Stimulated activated CD4-positive, alpha-beta T cell treated with anti-CD3 and anti-CD28 coated beads, Interleukin-15, amount 100 ng/mL, for 24 hours (primary cell): ENCODE measurements at regions not wholly inside any gene's neighbourhood (a gene's known extent, or its start where the extent isn't known, plus 50 kb on each side); places are given as distances from the start of the nearest gene placed in this dataset.
"Not testable (repeated sequence)": the region's sequence is repeated elsewhere in the genome, so short reads cannot be mapped to it uniquely, and the experiment has no call there.

Experiments
- DNase-seq: peaks from one replicate; pipeline ENCODE4 v3.0.0-alpha.2; 2020

DNA sequence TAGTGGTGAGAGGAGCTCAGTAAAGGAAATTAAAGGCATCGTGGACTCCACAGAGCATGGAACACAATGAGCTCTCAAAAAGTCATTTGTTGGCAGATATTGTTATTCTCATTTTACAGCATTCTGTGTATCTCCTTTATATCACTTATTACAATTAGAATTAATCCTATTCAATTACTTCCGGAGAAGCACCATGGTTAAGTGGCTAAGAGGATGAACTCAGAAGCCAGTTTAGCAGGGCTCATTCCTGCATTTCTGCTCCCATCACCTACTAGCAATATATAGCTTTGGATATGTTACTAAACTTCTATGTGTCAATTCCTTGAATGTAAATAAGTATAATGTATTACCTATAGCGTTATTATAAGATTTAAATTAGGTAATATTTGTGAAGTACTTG is 683.3 kb downstream of the IRS1 start:
- DNase-seq, result no peak

DNA sequence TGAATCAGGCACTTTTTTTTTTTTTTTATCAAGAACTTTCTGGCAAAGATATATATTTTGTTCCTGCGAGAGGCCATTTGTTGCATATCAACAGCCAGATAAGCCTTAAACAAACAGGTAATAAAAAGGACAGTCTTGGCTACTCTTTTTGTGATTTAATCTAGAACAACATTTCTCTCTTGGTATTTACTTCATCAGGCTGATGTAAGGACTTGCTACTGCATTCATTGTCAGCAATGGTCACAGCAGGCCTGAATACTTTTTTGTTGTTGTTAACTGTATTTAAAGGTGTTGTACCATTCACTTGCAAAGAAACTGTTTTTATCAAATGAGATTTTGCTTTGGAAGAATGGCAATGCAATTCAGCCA is 683.8 kb downstream of the IRS1 start:
- DNase-seq, result no peak

DNA sequence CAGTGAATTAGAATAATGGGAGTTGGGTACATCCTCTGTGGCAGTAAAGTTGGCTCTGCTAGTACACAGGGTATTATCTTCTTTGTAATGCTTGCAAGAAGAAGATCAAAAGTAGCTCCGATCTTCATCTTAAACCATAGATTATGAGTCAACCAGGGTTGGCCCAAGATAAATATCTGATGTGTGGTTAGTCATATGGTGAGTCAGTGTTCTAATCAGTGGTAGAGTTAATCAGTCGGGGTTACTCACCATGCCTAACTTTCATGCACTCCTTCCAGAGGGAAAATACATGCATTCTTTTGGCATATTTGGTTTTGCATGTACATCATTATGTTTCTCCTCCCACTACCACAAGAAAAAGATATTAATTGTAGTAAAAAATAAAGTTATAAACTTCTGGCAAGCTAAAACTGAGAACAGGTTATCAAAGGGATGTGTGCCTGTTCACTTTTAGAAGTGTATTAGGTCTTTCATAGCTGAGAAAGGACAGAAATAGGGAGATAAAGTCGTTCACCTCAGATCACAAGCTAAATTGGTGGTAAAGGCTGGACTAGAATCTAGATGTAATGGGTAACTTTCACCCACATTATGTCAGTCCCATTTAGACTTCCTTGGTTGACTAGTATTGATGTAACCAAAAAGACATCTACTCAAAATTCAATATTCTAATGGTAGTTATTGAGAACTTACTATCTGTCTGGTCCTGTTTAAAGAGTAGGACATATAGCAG is 684.4 kb downstream of the IRS1 start:
- DNase-seq, result no peak

DNA sequence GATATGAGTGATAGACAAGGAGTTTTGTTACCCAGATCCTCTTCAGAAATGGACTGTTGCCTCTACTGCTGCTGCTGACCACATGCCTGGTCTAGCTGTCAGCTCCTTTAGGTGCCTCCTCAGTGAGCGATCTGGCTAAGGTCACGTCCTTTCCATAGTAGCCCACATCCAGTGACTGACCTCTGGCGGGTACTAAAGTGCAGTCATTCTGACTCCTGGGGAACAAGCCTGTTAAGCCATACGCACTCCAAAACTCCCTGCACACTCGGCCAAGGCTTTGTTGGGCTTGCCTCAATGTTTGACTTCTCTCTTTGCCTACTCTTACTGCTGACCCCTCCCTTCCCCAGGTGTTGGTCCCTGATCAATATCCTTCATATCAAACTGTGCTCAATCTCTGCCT is 685.2 kb downstream of the IRS1 start:
- DNase-seq, result no peak

DNA sequence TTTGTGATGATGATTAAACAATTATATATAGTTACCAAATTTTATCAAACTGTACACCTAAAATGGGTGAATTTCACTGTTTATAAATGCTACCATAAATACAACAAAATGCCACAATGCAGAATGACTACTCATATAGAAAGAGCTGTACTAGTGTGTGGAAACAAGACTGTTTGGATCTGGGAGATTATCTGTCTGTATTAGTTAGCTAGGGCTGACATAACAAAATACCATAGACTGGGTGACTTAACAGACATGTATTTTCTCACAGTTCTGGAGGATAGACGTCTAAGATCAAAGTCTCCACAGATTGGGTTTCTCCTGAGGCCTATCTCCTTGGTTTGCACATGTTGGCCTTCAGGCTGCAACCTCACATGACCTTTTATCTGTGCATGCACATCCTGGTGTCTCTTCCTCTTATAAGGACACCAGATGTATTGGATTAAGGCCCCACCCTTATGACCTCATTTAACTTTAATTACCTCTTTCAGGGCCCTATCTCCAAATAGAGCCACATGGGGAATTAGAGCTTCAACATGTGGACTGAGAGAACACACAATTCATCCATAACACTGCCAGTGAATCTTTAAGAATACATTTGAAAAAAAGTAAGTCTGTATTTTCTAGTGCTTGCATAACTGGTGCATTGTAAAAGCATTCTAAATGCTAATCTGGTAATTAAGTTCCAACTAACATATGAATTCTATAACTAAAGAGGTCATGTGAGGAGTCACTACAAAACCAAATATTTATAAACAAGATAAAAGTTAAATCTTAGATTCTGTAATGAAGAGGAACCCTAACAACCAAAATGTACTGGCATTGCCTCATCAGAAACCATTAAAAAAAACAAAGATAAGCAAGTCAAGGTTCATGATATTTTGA is 699.6 kb downstream of the NYAP2 start:
- no peak for DNase-seq

DNA sequence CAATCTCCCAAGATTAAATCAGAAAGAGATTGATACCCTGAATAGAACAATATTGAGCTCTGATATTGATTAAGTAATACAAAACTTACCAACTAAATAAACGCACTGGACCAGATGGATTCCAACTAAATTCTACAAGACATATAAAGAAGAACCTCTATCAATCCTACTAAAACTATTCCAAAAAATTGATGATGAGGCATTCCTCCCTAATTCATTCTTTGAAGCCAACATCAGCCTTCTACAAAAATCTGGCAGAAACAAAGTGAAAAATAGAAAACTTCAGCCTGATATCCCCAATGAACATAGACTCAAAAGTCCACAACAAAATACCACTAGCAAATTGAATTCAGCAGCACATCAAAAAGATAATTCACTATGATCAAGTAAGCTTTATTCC is 695.5 kb downstream of the NYAP2 start:
- DNase-seq, result no peak

GRCh38 chr2:226093364-226093763 is 693.9 kb downstream of the NYAP2 start:
- DNase-seq, result no peak

DNA sequence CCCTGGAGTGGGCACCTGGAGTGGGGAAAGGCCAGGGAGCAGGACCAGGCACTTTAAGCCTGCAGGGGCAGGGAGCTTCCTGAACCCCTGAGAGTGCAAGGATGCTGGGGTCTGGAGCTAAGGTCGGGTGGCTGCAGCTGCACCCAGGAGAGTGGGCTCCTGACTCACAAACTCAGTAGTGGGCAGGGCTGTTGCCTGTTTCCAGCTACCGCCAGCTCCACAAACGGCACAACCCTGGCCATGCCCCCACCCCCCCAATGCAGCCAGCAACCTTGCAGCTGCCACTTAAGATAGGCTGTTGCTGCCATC is 688.8 kb downstream of the NYAP2 start:
- DNase-seq, result no peak

DNA sequence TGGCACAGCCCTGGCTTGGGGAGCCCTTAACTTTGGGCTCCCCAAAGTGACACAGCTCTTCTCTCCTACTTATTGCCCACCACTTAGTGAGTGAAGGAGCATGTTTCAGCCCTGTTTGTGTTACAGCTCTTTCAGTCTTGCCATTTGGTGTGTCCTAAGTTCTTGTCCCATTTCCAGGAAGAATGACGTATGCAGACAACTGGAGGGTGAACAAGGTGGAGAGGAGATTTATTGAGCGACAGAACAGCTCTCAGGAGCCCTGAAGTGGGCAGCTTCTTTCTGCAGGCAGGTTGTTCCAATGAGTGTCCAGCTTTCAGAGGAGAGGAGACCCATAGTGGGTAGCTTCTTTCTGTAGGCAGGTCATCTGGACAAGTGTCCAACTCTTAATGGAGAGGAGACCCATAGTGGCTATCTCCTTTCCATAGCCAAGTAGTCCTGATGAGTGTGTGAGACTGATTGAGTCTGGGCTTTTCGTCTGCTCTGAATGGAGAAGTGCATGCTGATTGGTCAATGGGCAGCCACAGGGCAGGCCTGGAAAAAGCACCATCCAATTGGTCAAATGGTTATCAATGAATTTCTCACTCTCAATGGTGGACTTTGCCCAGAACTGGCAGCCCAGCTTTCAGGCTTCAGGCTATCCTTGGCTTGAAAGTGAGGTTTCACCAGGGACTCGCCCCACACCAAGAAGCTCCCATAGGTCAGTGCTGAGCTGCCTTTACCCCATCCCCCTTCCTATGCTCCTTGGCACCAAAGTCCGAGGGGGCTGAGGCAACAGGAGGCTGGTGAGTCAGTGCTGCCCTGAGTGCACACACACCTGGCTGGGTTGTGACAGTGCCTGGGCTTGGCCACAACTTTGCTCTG is 688.2 kb downstream of the NYAP2 start:
- no peak for DNase-seq

- DNase-seq, result no peak
Observed at GRCh38 chr2:226087051-226087450, 687.5 kb downstream of the NYAP2 start.

DNA sequence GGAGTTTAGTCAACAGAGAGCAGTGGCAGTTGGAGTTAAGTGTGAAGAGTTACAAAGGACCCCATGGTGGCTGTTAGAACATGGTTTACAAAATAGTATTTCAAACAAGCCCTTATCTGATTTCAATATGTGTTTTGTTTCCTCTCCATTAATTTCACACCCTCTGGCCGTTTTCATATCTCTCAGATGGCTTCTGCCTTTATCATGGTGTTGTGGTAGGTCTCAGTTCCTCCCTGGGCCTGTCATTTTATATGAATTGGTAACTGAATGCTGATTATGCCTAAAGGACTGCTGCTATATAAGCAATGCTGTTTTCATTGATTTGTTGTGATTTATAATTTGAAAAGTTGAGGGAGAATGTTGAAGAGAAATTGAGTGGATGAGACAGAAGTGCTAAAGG is 686.7 kb downstream of the NYAP2 start:
- DNase-seq, result no peak

- DNase-seq, result not testable (repeated sequence)
Observed at GRCh38 chr2:226085425-226085824, 685.9 kb downstream of the NYAP2 start.

DNA sequence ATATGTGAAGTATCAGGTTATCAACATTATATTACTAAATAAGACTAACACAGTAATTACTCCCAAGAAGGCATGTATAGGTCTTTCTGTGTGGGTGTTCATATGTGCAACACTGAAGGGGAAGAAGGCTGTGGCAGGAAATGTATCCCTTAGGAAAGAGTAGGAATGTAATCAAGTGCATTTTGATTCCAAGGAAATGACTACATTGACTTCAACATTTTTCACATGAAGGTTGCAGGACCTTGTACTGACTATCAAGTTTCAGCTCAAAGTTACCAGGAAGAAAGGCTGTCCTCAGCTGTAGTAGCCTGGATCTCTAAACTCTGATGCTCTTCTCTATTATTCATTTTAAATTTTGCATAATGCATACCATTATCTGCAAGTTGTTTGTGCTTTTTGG is 680.8 kb downstream of the NYAP2 start:
- no peak for DNase-seq

GRCh38 chr2:226079671-226080181 is 680.2 kb downstream of the NYAP2 start:
- no peak for DNase-seq

- DNase-seq, result no peak
Observed at GRCh38 chr2:226079196-226079595, 679.7 kb downstream of the NYAP2 start.

DNA sequence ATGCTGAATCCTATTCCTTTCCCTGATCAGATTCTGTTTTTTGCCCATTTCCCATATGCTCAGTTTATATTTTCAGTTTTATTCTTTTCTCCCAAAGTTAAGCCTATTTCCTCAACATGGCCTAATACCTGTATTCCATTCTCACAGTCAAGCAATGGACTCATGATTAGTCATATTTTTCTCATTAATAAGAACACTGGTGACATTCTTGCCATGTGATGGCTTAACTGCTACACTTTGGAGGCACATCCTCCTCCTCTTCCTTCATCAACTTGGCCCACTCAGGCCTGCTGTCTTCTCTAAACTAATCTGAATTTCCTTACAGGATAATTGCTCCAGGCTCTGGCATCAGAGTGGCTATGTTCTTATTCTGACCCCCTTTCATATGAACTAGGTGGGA is 679.2 kb downstream of the NYAP2 start:
- no peak for DNase-seq

DNA sequence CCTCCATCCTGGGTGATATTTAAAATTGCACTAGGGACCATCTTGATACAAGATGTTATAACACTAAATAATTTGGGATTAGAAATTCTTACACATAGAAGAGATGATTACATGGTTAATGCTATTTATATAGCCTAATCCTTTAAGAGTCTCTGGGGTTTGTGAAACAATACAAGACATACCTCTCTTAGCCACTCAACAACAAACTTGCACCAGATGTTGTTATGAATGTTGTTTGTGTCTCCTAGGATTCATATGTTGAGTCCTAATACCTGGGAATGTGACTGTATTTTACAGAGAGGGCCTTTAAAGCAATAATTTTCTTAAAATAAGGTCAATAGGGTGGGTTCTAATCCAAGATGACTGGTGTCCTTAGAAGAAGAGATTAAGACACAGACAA is 678.3 kb downstream of the NYAP2 start:
- no peak for DNase-seq

DNA sequence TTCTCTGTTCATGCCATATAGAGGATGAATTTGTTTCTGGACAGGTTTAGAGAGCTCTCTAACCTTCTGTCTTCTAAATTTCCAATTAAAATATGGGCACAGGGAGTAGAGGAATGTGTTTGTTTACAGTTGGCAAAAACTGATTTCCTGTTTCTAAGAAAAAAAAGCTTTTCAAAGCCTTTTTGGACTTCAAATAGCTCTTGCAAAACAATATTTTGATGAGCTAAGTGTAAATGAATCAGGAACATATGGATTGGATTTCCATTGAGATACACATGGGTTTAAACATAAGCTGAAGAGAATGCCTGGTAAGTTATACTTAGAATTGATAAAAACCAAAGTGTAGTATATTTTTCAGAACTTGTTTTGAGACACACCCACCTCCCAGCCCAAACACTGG is 677.5 kb downstream of the NYAP2 start:
- DNase-seq, result no peak

- no peak for DNase-seq
Observed at GRCh38 chr2:226076529-226076928, 677.0 kb downstream of the NYAP2 start.

DNA sequence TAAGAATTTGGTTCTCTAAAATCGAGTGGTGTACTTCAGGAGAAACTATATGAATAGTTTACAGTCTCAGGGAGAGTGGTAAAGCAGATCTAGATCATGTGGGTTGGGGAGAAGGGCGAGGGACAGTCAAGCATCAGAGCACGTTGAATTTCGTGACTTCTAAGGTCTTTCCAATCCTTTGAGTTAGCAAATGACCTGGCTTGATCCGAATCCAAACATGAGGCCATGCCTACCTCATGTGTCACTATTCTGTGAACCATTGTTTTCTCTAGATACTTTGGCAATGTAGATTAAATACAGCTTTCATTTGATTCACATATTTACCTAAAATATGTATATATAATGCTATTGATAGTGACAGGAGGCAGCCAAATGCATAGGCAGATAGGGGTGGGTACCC is 674.9 kb downstream of the NYAP2 start:
- no peak for DNase-seq

DNA sequence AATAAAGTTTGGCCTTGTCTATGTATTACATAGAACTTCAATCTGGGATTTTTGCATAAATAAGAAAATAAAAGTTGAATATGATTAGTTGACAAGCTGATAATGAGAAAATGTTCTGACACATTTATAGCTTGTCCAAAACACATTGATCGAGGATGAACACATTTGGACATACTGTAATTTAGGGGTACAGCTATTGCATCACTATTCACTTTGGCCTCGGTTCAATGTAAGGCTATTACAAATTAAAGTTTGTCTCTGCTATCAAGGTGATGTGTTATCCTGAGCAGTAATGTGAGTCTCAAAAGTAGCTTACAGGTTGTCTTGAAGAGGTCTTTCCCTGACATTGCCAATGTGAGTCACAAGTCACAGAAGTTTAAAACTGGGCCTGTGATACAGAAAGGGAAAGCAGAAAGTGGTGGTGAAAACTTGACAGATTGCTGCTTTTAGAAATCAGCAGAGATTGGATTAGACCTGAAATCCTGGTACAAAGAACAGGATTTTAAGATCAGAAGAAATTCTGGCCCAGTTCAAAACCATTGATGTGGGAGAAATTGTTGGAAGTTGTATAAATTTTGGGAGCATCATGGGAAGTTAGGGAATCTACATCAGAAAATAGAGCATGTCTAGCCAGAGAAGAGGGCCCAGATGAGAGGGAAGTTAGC is 674.1 kb downstream of the NYAP2 start:
- no peak for DNase-seq

- no peak for DNase-seq
Observed at GRCh38 chr2:226066873-226067272, 667.4 kb downstream of the NYAP2 start.

DNA sequence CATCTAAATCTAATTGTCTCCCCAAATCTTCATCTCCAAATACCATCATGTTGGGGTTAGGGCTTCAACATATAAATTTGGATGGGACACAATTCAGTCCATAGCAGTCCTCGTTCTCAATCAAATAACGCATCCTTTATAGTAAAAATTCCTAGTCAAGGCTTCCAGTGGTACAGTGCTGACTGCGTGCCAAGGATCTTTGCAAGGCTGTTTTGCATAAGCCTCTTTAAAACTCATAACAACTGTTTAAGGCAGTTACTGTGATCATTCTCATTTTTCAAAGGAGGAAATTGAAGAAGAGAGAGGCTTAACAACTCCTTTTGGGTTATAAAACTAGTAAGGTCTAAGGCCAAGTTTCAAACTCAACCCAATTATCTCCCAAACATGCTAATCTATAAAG is 666.9 kb downstream of the NYAP2 start:
- no peak for DNase-seq
